H9 (cell line): ENCODE measurements at regions not wholly inside any gene's neighbourhood (a gene's known extent, or its start where the extent isn't known, plus 50 kb on each side); places are given as distances from the start of the nearest gene placed in this dataset.

Experiments
- DNase-seq: peaks from one replicate; pipeline ENCODE4 v3.0.0-alpha.2; 2017
- H2AFZ ChIP-seq: one replicate; pipeline ENCODE4 v1.6.1; 2013; ENCODE audit warnings: mild to moderate bottlenecking, low read length, control low read depth, moderate library complexity
- H2AK5ac ChIP-seq: 2 replicates; pipeline ENCODE4 v1.6.1; 2013; ENCODE audit warnings: low read length, control low read depth, mixed read lengths; ENCODE audit not compliant: insufficient read length
- H2BK120ac ChIP-seq: one replicate; pipeline ENCODE4 v1.6.1; 2013; ENCODE audit warnings: low read depth, mild to moderate bottlenecking, low read length, control low read depth, inconsistent platforms; ENCODE audit not compliant: poor library complexity, severe bottlenecking
- H2BK12ac ChIP-seq: 2 replicates; pipeline ENCODE4 v1.6.1; 2013; ENCODE audit warnings: low read length, control low read depth, mixed read lengths, low read depth; ENCODE audit not compliant: insufficient read length
- H2BK15ac ChIP-seq: 2 replicates; pipeline ENCODE4 v1.6.1; 2013; ENCODE audit warnings: low read depth, low read length, control low read depth
- H2BK20ac ChIP-seq: one replicate; pipeline ENCODE4 v1.6.1; 2013; ENCODE audit warnings: low read depth, mild to moderate bottlenecking, low read length, control low read depth, inconsistent platforms; ENCODE audit not compliant: poor library complexity, severe bottlenecking
- H2BK5ac ChIP-seq: 2 replicates; pipeline ENCODE4 v1.6.1; 2013; ENCODE audit warnings: low read length, control low read depth, mixed read lengths; ENCODE audit not compliant: insufficient read length
- H3K14ac ChIP-seq: 2 replicates; pipeline ENCODE4 v1.6.1; 2013; ENCODE audit warnings: low read length, control low read depth; ENCODE audit not compliant: insufficient read depth
- H3K18ac ChIP-seq: 2 replicates; pipeline ENCODE4 v1.6.1; 2013; ENCODE audit warnings: low read depth, mild to moderate bottlenecking, mixed read lengths, low read length, control low read depth; ENCODE audit not compliant: insufficient read length
- H3K23ac ChIP-seq: 2 replicates; pipeline ENCODE4 v1.6.1; 2013; ENCODE audit warnings: low read length, control low read depth, mixed read lengths, low read depth; ENCODE audit not compliant: insufficient read length
- H3K23me2 ChIP-seq: 2 replicates; pipeline ENCODE4 v1.6.1; 2013; ENCODE audit warnings: low read depth, mild to moderate bottlenecking, mixed read lengths, low read length, control low read depth; ENCODE audit not compliant: insufficient read length, poor library complexity, severe bottlenecking
- H3K27ac ChIP-seq: 2 replicates; pipeline ENCODE4 v1.5.1; 2013; ENCODE audit warnings: low read length, control low read depth, mixed read lengths, low read depth; ENCODE audit not compliant: insufficient read length
- H3K27me3 ChIP-seq: 2 replicates; pipeline ENCODE4 v1.6.1; 2013; ENCODE audit warnings: low read length, control low read depth, inconsistent platforms; ENCODE audit not compliant: insufficient read depth
- H3K4ac ChIP-seq: 2 replicates; pipeline ENCODE4 v1.6.1; 2013; ENCODE audit warnings: low read depth, mild to moderate bottlenecking, control low read depth, inconsistent platforms, low read length, moderate library complexity
- H3K4me1 ChIP-seq: 2 replicates; pipeline ENCODE4 v1.6.1; 2013; ENCODE audit warnings: low read length, control low read depth, inconsistent platforms; ENCODE audit not compliant: insufficient read depth
- H3K4me2 ChIP-seq: 2 replicates; pipeline ENCODE4 v1.6.1; 2013; ENCODE audit warnings: low read length, control low read depth, mixed read lengths; ENCODE audit not compliant: insufficient read length, insufficient read depth
- H3K56ac ChIP-seq: 2 replicates; pipeline ENCODE4 v1.6.1; 2013; ENCODE audit warnings: low read depth, mild to moderate bottlenecking, mixed read lengths, low read length, control low read depth; ENCODE audit not compliant: insufficient read length
- H3K79me1 ChIP-seq: 2 replicates; pipeline ENCODE4 v1.6.1; 2013; ENCODE audit warnings: low read depth, mild to moderate bottlenecking, moderate library complexity, low read length, control low read depth, inconsistent platforms; ENCODE audit not compliant: insufficient read depth, poor library complexity, severe bottlenecking
- H3K79me2 ChIP-seq: 2 replicates; pipeline ENCODE4 v1.6.1; 2013; ENCODE audit warnings: low read length, control low read depth, inconsistent platforms; ENCODE audit not compliant: insufficient read depth
- H3K9ac ChIP-seq: 2 replicates; pipeline ENCODE4 v1.6.1; 2013; ENCODE audit warnings: low read length, control low read depth, mixed read lengths; ENCODE audit not compliant: insufficient read length; ENCODE audit errors: extremely low read depth
- H3K9me3 ChIP-seq: one replicate; pipeline ENCODE4 v1.6.1; 2013; ENCODE audit warnings: low read depth, low read length, inconsistent platforms; ENCODE audit not compliant: control insufficient read depth
- H3T11ph ChIP-seq: one replicate; pipeline ENCODE4 v1.6.1; 2013; ENCODE audit warnings: mild to moderate bottlenecking, low read length, control low read depth, inconsistent platforms
- H4K20me1 ChIP-seq: one replicate; pipeline ENCODE4 v1.6.1; 2013; ENCODE audit not compliant: control insufficient read depth, insufficient read length, insufficient read depth
- H4K5ac ChIP-seq: 2 replicates; pipeline ENCODE4 v1.6.1; 2013; ENCODE audit warnings: low read depth, mild to moderate bottlenecking, mixed read lengths, low read length, control low read depth; ENCODE audit not compliant: insufficient read length
- H4K8ac ChIP-seq: replicated peaks from 2 replicates; pipeline ENCODE4 v1.6.1; 2013; ENCODE audit warnings: low read length, control low read depth, mixed read lengths, low read depth; ENCODE audit not compliant: insufficient read length
- H4K91ac ChIP-seq: 2 replicates; pipeline ENCODE4 v1.6.1; 2013; ENCODE audit warnings: low read depth, mild to moderate bottlenecking, moderate library complexity, mixed read lengths, low read length, control low read depth; ENCODE audit not compliant: insufficient read length
- H3K27ac Mint-ChIP-seq, 3 experiments: 2 replicates in 2 of 3; 3 replicates in 1 of 3; pipeline ENCODE4 v1.8.0; 2020 to 2021; ENCODE audit warnings: mixed read lengths in 3 of 3, mild to moderate bottlenecking in 1 of 3, moderate library complexity in 1 of 3
- H3K27me3 Mint-ChIP-seq: 2 replicates; pipeline ENCODE4 v1.8.0; 2021; ENCODE audit warnings: low read depth, mild to moderate bottlenecking, moderate library complexity, mixed read lengths
- H3K36me3 Mint-ChIP-seq, 3 experiments: 2 replicates in 2 of 3; 3 replicates in 1 of 3; pipeline ENCODE4 v1.8.0; 2020 to 2021; ENCODE audit warnings: low read depth in 3 of 3, mixed read lengths in 3 of 3; ENCODE audit not compliant: insufficient read depth in 1 of 3
- H3K4me1 Mint-ChIP-seq, 2 experiments: 2 replicates each; pipeline ENCODE4 v1.8.0; 2020; ENCODE audit warnings: mixed read lengths in 2 of 2
- H3K4me3 Mint-ChIP-seq, 2 experiments: 2 replicates in 1 of 2; 3 replicates in 1 of 2; pipeline ENCODE4 v1.8.0; 2020 to 2021; ENCODE audit warnings: mild to moderate bottlenecking in 2 of 2, mixed read lengths in 2 of 2, moderate library complexity in 1 of 2
- H3K9me3 Mint-ChIP-seq, 2 experiments: 2 replicates in 1 of 2; 3 replicates in 1 of 2; pipeline ENCODE4 v1.8.0; 2020; ENCODE audit warnings: mild to moderate bottlenecking in 2 of 2, mixed read lengths in 2 of 2, moderate library complexity in 1 of 2
- CTCF ChIP-seq: fragments of 200-600 bp; sonication (generic); conservative IDR thresholded peaks from 3 replicates; pipeline ENCODE4 v1.8.0; 2021; ENCODE audit warnings: antibody characterized with exemption, mild to moderate bottlenecking
- WGBS: extraction: QIAGEN DNeasy Blood & Tissue Kit; methylation state at CpG from one replicate; pipeline ENCODE4 v1.1.7; 2013; ENCODE audit warnings: missing lambda C conversion rate, low lambda C conversion rate, mixed read lengths; ENCODE audit not compliant: insufficient read length; ENCODE audit errors: extremely low coverage; 5-methylcytosine and 5-hydroxymethylcytosine counted together

- no peak overlapping the region for H3K27ac ChIP-seq
- H2BK120ac ChIP-seq, result no peak overlapping the region
- no peaks in the 10 kb centered on the region for H3K9me3 ChIP-seq
- H3K27ac Mint-ChIP-seq, result no peak overlapping the region
- H2BK5ac ChIP-seq, result no peak overlapping the region
- no peak overlapping the region for H4K8ac ChIP-seq
- H3K9me3 Mint-ChIP-seq, result peaks cover 6 to 9% of the 10 kb centered on the region in 2 experiments; a peak in 3 of 5 replicates
- H3K36me3 Mint-ChIP-seq, result peaks cover 6 to 18% (median 8%) of the 10 kb centered on the region in 3 experiments; a peak in 5 of 7 replicates
- H3K56ac ChIP-seq, result no peak overlapping the region
- no peak overlapping the region for H2BK15ac ChIP-seq
- H2BK12ac ChIP-seq, result no peak overlapping the region
- no peak overlapping the region for H4K5ac ChIP-seq
- no peak overlapping the region for H3K4me2 ChIP-seq
- H4K20me1 ChIP-seq, result no peaks in the 10 kb centered on the region
- no peaks in the 10 kb centered on the region for H3K79me2 ChIP-seq
- no peak overlapping the region for H3K23ac ChIP-seq
- no peaks in the 10 kb centered on the region for H3K27me3 Mint-ChIP-seq
- H4K91ac ChIP-seq, result no peak overlapping the region
- no peaks in the 10 kb centered on the region for H3K4me1 ChIP-seq
- no peak overlapping the region for H2AK5ac ChIP-seq
- DNase-seq, result no peak
- no peaks in the 10 kb centered on the region for H3K23me2 ChIP-seq
- no peak overlapping the region for H3K4me3 Mint-ChIP-seq
- no peaks in the 10 kb centered on the region for H3K27me3 ChIP-seq
- no CpG with 5 or more reads among the region's 2 CpGs for WGBS
- H3K79me1 ChIP-seq, result no peaks in the 10 kb centered on the region
- no peak overlapping the region for H3K18ac ChIP-seq
- no peak overlapping the region for H2AFZ ChIP-seq
- no peak overlapping the region for H3K9ac ChIP-seq
- TF ChIP-seq CTCF, result no peak
- H3T11ph ChIP-seq, result no peak overlapping the region
- H2BK20ac ChIP-seq, result no peak overlapping the region
- no peak overlapping the region for H3K14ac ChIP-seq
- peaks cover 0 to 7% of the 10 kb centered on the region in 2 experiments; a peak in 2 of 4 replicates for H3K4me1 Mint-ChIP-seq
- H3K4ac ChIP-seq, result no peak overlapping the region
These were observed 388.4 kb upstream of the GJE1 start for GRCh38 chr6:141744194-141744925.
